OCI-LY1 (cell line): ENCODE measurements at regions not wholly inside any gene's neighbourhood (a gene's known extent, or its start where the extent isn't known, plus 50 kb on each side); places are given as distances from the start of the nearest gene placed in this dataset.

ENCODE experiments used
- CTCF ChIP-seq: fragments of 200-600 bp; sonication (generic), shearing (Covaris generic); IDR thresholded peaks from 2 replicates; pipeline ENCODE4 v1.5.1; 2017; ENCODE audit warnings: mild to moderate bottlenecking, antibody characterized with exemption, low read length, moderate library complexity, mixed read lengths
- EZH2 ChIP-seq: fragments of 200-600 bp; sonication (generic), shearing (Covaris generic); IDR thresholded peaks from 2 replicates; pipeline ENCODE4 v1.8.0; 2017; ENCODE audit warnings: borderline replicate concordance, mixed run types, mild to moderate bottlenecking, antibody characterized with exemption, low read length, moderate library complexity, mixed read lengths

DNA sequence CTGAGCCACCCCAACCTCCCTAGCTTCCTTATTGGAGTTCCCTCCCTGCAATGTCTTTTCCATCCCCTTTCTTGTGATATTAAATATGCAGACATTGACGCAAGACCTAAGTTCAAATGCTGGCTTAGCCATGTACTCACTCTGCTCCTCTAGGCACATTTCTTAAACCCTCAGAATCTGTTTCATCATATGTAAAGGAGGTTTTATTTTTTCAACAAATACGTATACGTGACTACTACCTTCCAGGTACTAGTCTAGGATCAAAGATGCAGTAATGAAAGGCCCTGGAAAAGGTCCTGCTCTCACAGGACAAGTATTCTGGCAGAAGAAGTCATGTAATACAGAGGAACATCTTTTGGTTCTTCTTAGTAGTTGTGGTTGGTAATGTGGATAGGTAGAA lies 98.6 kb downstream of the SIPA1L2 start:
- no peak for TF ChIP-seq EZH2
- TF ChIP-seq CTCF = no peak
